ENCODE measurements at regions not wholly inside any gene's neighbourhood (a gene's known extent, or its start where the extent isn't known, plus 50 kb on each side); places are given as distances from the start of the nearest gene placed in this dataset.

- TF ChIP-seq CTCF (IDR thresholded peaks at IDR 0.05) (no peak), POLR2A (IDR thresholded peaks at IDR 0.05; ENCODE audit: low read depth) (no peak), POLR2AphosphoS5 (IDR thresholded peaks at IDR 0.05) (no peak)
These were observed 193.9 kb upstream of the THRB start for GRCh38 chr3:24688446-24689148.

All from esophagus muscularis mucosa (tissue), 3 donors.